ENCODE measurements at regions not wholly inside any gene's neighbourhood (a gene's known extent, or its start where the extent isn't known, plus 50 kb on each side); places are given as distances from the start of the nearest gene placed in this dataset.

- H4K5ac ChIP-seq (ENCODE audit: low read depth, low read length): no peak overlapping the region
- no peak overlapping the region for H2BK15ac ChIP-seq (ENCODE audit: low read depth, low read length)
- no TSS peak for BruUV-seq (replicated peaks)
- peaks cover 36% of the 10 kb centered on the region for H3K9me3 ChIP-seq (ENCODE audit: control insufficient read depth, insufficient read depth, low read length)
- H3K4me1 ChIP-seq (ENCODE audit: control insufficient read depth, insufficient read depth, low read length): no peaks in the 10 kb centered on the region
- H3K56ac ChIP-seq (ENCODE audit: extremely low read depth, insufficient read depth, low read length): no peak overlapping the region
- no peak overlapping the region for H4K8ac ChIP-seq (ENCODE audit: low read depth in 2 of 2, low read length in 2 of 2)
- CTCF ChIA-PET: no interaction called here
- POLR2A ChIA-PET (ENCODE audit: unreplicated experiment): no interaction called here
- no peak overlapping the region for H2AK5ac ChIP-seq (ENCODE audit: low read depth, low read length)
- no peaks in the 10 kb centered on the region for H3K36me3 ChIP-seq (ENCODE audit: control insufficient read depth, insufficient read depth, low read length)
- H3K9ac ChIP-seq (ENCODE audit: low read depth, low read length): no peak overlapping the region
- TF ChIP-seq RCOR1 (IDR thresholded peaks at IDR 0.05; ENCODE audit: insufficient replicate concordance, low read length): no peak
- TF ChIP-seq CTCF (conservative IDR thresholded peaks at IDR 0.05; ENCODE audit: low read depth, low read length): no peak
- TF ChIP-seq MAZ (IDR thresholded peaks at IDR 0.05; ENCODE audit: borderline replicate concordance, low read depth, low read length): no peak
- no peak for TF ChIP-seq RAD21 (IDR thresholded peaks at IDR 0.05; ENCODE audit: low read length)
- no peak for TF ChIP-seq SMC3 (IDR thresholded peaks at IDR 0.05; ENCODE audit: low read depth, low read length)
- TF ChIP-seq MAFK (IDR thresholded peaks at IDR 0.05; ENCODE audit: low read depth, low read length): no peak
- TF ChIP-seq FOS (IDR thresholded peaks at IDR 0.05; ENCODE audit: low read depth, low read length): no peak
- TF ChIP-seq CEBPB (IDR thresholded peaks at IDR 0.05; ENCODE audit: low read depth, low read length): no peak
- no peak for TF ChIP-seq RFX5 (IDR thresholded peaks at IDR 0.05; ENCODE audit: low read depth, low read length)
- TF ChIP-seq ELK1 (IDR thresholded peaks at IDR 0.05; ENCODE audit: borderline replicate concordance, low read depth, low read length): no peak
- TF ChIP-seq POLR2A (IDR thresholded peaks at IDR 0.05; ENCODE audit: low read depth, low read length): no peak
- no peak for TF ChIP-seq MXI1 (IDR thresholded peaks at IDR 0.05; ENCODE audit: borderline replicate concordance, low read depth, low read length)
- TF ChIP-seq NFE2L2 (IDR thresholded peaks at IDR 0.05; ENCODE audit: low read depth, low read length): no peak
- no peak for TF ChIP-seq CHD1 (IDR thresholded peaks at IDR 0.05; ENCODE audit: low read depth, low read length)
- no peak for TF ChIP-seq BHLHE40 (IDR thresholded peaks at IDR 0.05; ENCODE audit: low read depth, low read length)
- ATAC-seq (ENCODE audit: low read depth): no peak
- no peaks in the 10 kb centered on the region for H3K27me3 ChIP-seq (ENCODE audit: control insufficient read depth, insufficient read depth, low read length)
- dilution Hi-C loops (cut with HindIII; ENCODE audit: low sequenced_read_pairs, unreplicated experiment): no loop called here
- in situ Hi-C loops (cut with MboI; ENCODE audit: low sequenced_read_pairs): no loop called here
- H3K4me2 ChIP-seq (ENCODE audit: low read depth, low read length): no peak overlapping the region
- no peak overlapping the region for H2BK20ac ChIP-seq (ENCODE audit: low read depth, low read length)
- H2AFZ ChIP-seq (replicated peaks; ENCODE audit: low read length, poor library complexity): no peak overlapping the region
- H2AK9ac ChIP-seq (replicated peaks; ENCODE audit: low read depth, low read length, poor library complexity): no peak overlapping the region
- no peaks in the 10 kb centered on the region for H3K79me1 ChIP-seq (ENCODE audit: low read depth in 1 of 2, low read length in 2 of 2)
- H3K23ac ChIP-seq (ENCODE audit: low read depth, low read length): no peak overlapping the region
- H2BK120ac ChIP-seq (ENCODE audit: low read depth, low read length): no peak overlapping the region
- no peak overlapping the region for H3K27ac ChIP-seq (ENCODE audit: insufficient read depth, low read length)
- no peak overlapping the region for H3K18ac ChIP-seq (ENCODE audit: low read depth, low read length)
- intact Hi-C loops (cut with micrococcal nuclease): no loop called here
- no peak for DNase-seq
- H3K4me3 ChIP-seq (ENCODE audit: insufficient read depth, low read depth, low read length): no peak overlapping the region
- H4K91ac ChIP-seq (ENCODE audit: insufficient read depth, low read depth, low read length): no peak overlapping the region
- H3K9me1 ChIP-seq (ENCODE audit: insufficient read depth, low read length): no peaks in the 10 kb centered on the region
- H4K20me1 ChIP-seq (ENCODE audit: insufficient read depth, low read length): no peaks in the 10 kb centered on the region
- 70% methylated on average over 9 of the region's 22 CpGs; no CpG with 5 or more reads in 1 of the 2 experiments for WGBS, 2 experiments (ENCODE audit: extremely low coverage in 2 of 2, insufficient read length in 1 of 2)
- H3K4ac ChIP-seq (ENCODE audit: low read depth, low read length): no peak overlapping the region
- H2BK5ac ChIP-seq (ENCODE audit: low read depth, low read length, poor library complexity, severe bottlenecking): no peak overlapping the region
- H3K14ac ChIP-seq (replicated peaks; ENCODE audit: low read depth, low read length): no peak overlapping the region
Observed at GRCh38 chr9:135245482-135246247, 158.2 kb downstream of the OLFM1 start.

Measured in IMR-90 (cell line).